Pons (tissue), 1 donor: ENCODE measurements at regions not wholly inside any gene's neighbourhood (a gene's known extent, or its start where the extent isn't known, plus 50 kb on each side); places are given as distances from the start of the nearest gene placed in this dataset.
"Not testable (repeated sequence)": the region's sequence is repeated elsewhere in the genome, so short reads cannot be mapped to it uniquely, and the experiment has no call there.

Experiments used
- DNase-seq: peaks from one replicate; pipeline ENCODE4 v3.0.0-alpha.2; 2016; ENCODE audit warnings: low spot score

- no peak for DNase-seq
Measured at GRCh38 chr7:104264285-104264684, 56.5 kb upstream of the ORC5 start.

GRCh38 chr7:104267701-104268368, 60.0 kb upstream of the ORC5 start:
- DNase-seq, result peak; percentile 29

DNA sequence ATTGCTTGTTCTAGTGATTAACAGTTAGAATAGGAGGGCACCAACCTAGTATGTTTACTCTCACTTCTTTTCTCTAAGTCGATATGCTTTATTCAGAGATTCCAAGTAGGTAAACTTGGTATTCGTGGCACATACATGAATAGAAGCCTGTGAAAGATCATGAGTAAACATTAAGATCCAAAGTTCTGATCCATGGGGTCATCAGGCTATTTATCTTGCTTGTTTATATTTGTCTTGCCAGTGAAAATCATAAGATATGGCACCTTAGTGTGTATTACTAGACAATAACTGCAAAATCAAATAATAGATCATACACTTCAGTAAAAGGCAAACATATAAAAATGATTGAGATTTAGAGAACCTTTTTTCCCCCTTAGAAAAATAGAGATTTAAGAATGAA, 56.5 kb upstream of the LHFPL3 start:
- DNase-seq, result no peak

DNA sequence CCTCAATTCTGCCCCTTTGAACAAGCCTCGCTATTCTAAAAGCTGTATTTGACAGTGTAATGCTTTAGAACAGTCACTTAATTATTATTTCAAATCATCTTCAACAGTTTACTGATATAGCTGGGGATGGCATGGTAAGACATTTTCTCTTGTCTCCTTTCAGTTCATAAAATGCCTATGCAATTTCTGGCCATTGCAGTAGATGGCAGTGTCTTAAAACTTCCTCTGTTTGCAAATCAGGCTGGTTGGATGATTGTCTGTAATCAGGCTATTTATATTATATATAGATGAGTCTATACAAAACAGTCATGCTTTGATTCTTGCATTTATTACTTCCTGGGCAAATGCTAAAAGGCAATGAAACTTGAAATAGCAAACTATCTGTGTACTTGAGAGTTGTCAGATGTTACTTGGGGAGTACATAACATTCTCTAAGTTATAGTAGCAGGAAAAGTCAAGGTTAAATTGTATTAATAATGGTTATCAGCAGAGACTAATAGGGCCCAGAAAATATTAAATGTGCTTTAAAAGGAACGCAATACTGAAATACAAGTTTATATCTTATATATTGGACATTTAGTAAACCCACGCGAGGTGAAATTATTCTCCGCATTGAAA, 55.5 kb upstream of the LHFPL3 start:
- peak; percentile 78 for DNase-seq

DNA sequence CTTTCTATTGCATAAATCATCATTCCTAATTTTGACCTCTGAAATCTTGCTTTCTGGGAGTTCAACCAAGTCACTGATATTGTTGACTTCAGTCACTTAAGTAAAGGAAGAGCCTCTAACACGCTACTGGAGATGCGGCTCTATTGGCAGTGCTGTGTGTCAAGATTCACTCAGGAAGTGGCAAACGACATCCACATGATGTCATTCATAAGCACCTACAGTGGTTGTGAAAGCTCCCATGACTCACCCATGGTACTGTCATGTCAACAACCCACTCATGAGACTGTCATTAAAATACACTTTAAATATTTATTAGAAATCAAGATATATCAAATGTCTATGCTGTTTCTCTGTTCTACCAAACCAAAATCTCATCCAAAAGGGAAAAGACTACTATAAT, 52.5 kb upstream of the LHFPL3 start:
- DNase-seq, result no peak

DNA sequence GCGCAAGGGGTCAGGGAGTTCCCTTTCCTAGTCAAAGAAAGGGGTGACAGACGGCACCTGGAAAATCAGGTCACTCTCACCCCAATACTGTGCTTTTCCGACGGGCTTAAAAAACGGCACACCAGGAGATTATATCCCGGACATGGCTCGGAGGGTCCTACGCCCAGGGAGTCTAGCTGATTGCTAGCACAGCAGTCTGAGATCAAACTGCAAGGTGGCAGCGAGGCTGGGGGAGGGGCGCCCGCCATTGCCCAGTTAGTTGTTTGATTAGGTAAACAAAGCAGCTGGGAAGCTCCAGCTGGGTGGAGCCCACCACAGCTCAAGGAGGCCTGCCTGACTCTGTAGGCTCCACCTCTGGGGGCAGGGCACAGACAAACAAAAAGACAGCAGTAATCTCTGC, 51.7 kb upstream of the LHFPL3 start:
- DNase-seq, result not testable (repeated sequence)
